ENCODE measurements at regions not wholly inside any gene's neighbourhood (a gene's known extent, or its start where the extent isn't known, plus 50 kb on each side); places are given as distances from the start of the nearest gene placed in this dataset.

GRCh38 chr12:68406911-68407310 is 74.7 kb upstream of the MDM1 start (continued):
- TF ChIP-seq ZBTB33 (IDR thresholded peaks at IDR 0.05; ENCODE audit: extremely low read depth, insufficient replicate concordance, low read length) (no peak), EGR1 (IDR thresholded peaks at IDR 0.05; ENCODE audit: low read depth) (no peak), TCF7L2 (IDR thresholded peaks at IDR 0.05; ENCODE audit: borderline replicate concordance, extremely low read depth, insufficient read depth, insufficient read length) (no peak)

GRCh38 chr12:68410018-68410660 is 78.0 kb upstream of the MDM1 start:
- no peak overlapping the region for H3K4me2 ChIP-seq (ENCODE audit: low read length)
- BruUV-seq (replicated peaks) = no TSS peak
- no peaks in the 10 kb centered on the region for H3K27me3 ChIP-seq (ENCODE audit: insufficient read depth, low read length)
- no peak overlapping the region for H3K9ac ChIP-seq (ENCODE audit: low read length)
- DNase-seq (ENCODE audit: low read depth, low spot score) (no peak), ATAC-seq (no peak)
- ChIA-PET RAD21 (ENCODE audit: low non-redundant PET in 1 of 2, low total read pairs in 2 of 2, uncharacterized antibody in 2 of 2, unreplicated experiment in 2 of 2) (no interaction called here), CTCF (no interaction called here), POLR2A (no interaction called here)
- no peaks in the 10 kb centered on the region for H3K79me2 ChIP-seq (ENCODE audit: insufficient read depth, low read length)
- no peak overlapping the region for H3K27ac ChIP-seq (ENCODE audit: low read depth, low read length)
- H3K36me3 ChIP-seq (ENCODE audit: control insufficient read depth in 1 of 2, insufficient read depth in 2 of 2, low read length in 2 of 2) = no peaks in the 10 kb centered on the region
- no peaks in the 10 kb centered on the region for H3K9me2 ChIP-seq (ENCODE audit: insufficient read depth)
- no peaks in the 10 kb centered on the region for H4K20me1 ChIP-seq (ENCODE audit: insufficient read depth)
- no peaks in the 10 kb centered on the region for H3K9me3 ChIP-seq (ENCODE audit: control insufficient read depth in 1 of 2, insufficient read depth in 1 of 2, low read depth in 1 of 2, low read length in 2 of 2)
- intact Hi-C loops (cut with micrococcal nuclease) = no loop called here
- no peak overlapping the region for H2AFZ ChIP-seq (ENCODE audit: low read depth, low read length, poor library complexity, severe bottlenecking)
- peaks cover 0 to 3% of the 10 kb centered on the region in 2 experiments; a peak in 1 of 4 replicates for H3K4me1 ChIP-seq (ENCODE audit: control insufficient read depth in 1 of 2, insufficient read depth in 2 of 2, low read length in 2 of 2)
- no peak overlapping the region for H3K4me3 ChIP-seq (replicated peaks in 1 of 2; ENCODE audit: low read depth in 1 of 2, low read length in 2 of 2)
- TF ChIP-seq YY1 (IDR thresholded peaks at IDR 0.05; ENCODE audit: extremely low read depth, insufficient replicate concordance, low read depth, low read length) (no peak), ATF3 (IDR thresholded peaks at IDR 0.05) (no peak), EZH2 (IDR thresholded peaks at IDR 0.05) (no peak), CTCF (IDR thresholded peaks at IDR 0.05 in 2 of 3, conservative IDR thresholded peaks at IDR 0.05 in 1 of 3; ENCODE audit: borderline replicate concordance in 1 of 3, insufficient read depth in 1 of 3, low read depth in 2 of 3, low read length in 2 of 3) (no peak), POLR2A (IDR thresholded peaks at IDR 0.05; ENCODE audit: borderline replicate concordance, extremely low read depth, insufficient read depth, insufficient read length) (no peak), EZH2phosphoT487 (IDR thresholded peaks at IDR 0.05; ENCODE audit: borderline replicate concordance) (no peak), ZNF274 (IDR thresholded peaks at IDR 0.05; ENCODE audit: low read depth, low read length) (no peak), EGR1 (IDR thresholded peaks at IDR 0.05; ENCODE audit: low read depth) (no peak), MAX (IDR thresholded peaks at IDR 0.05) (no peak), CEBPB (IDR thresholded peaks at IDR 0.05; ENCODE audit: low read depth) (no peak), POLR2AphosphoS5 (IDR thresholded peaks at IDR 0.05; ENCODE audit: low read depth, low read length) (no peak), ZBTB33 (IDR thresholded peaks at IDR 0.05; ENCODE audit: extremely low read depth, insufficient replicate concordance, low read length) (no peak), SIN3A (IDR thresholded peaks at IDR 0.05; ENCODE audit: low read depth) (no peak), FOSL1 (IDR thresholded peaks at IDR 0.05; ENCODE audit: low read depth) (no peak)
